Spleen (tissue), 7 donors: ENCODE measurements at regions not wholly inside any gene's neighbourhood (a gene's known extent, or its start where the extent isn't known, plus 50 kb on each side); places are given as distances from the start of the nearest gene placed in this dataset.

Source experiments
- CTCF ChIP-seq, 11 experiments: fragments of 200-600 bp in 7 of 11; fragments of 450-650 bp in 4 of 11; sonication (generic) in 4 of 11; IDR thresholded peaks in 8 of 11; conservative IDR thresholded peaks in 3 of 11; 1 replicate in 7 of 11; 2 replicates in 4 of 11; pipeline versions ENCODE4 v1.4.0 to v1.8.0; 2016 to 2021; ENCODE audit warnings: antibody characterized with exemption in 11 of 11, inconsistent platforms in 4 of 11, mild to moderate bottlenecking in 1 of 11
- POLR2A ChIP-seq, 3 donors: fragments of 450-650 bp; IDR thresholded peaks; one replicate each; pipeline ENCODE4 v1.5.1; 2017; ENCODE audit warnings: antibody characterized with exemption in 3 of 3, mild to moderate bottlenecking in 1 of 3
- POLR2AphosphoS5 ChIP-seq, 3 donors: sonication (generic); formaldehyde crosslinking; IDR thresholded peaks; one replicate each; pipeline ENCODE4 v1.5.1; 2017; ENCODE audit warnings: antibody characterized with exemption in 3 of 3
- donor health status: DM: no; HTN: no; CAD: no; lungs with moderate emphysema.
- donor health status: DM: no; HTN: no; CAD: no.
- donor health status: DM: no; HTN: no; CAD: no.

- TF ChIP-seq CTCF (IDR thresholded peaks at IDR 0.05 in 8 of 11, conservative IDR thresholded peaks at IDR 0.05 in 3 of 11), result no peak
- TF ChIP-seq POLR2AphosphoS5 (IDR thresholded peaks at IDR 0.05), result no peak
- TF ChIP-seq POLR2A (IDR thresholded peaks at IDR 0.05), result no peak
Measured at GRCh38 chr14:85911044-85911443, 381.1 kb downstream of the FLRT2 start.
